PFSK-1 (cell line): ENCODE measurements at regions not wholly inside any gene's neighbourhood (a gene's known extent, or its start where the extent isn't known, plus 50 kb on each side); places are given as distances from the start of the nearest gene placed in this dataset.

Source experiments
- FOXP2 ChIP-seq: optimal IDR thresholded peaks from 2 replicates; pipeline ENCODE3; 2011; ENCODE audit warnings: borderline replicate concordance, control low read depth, inconsistent platforms; ENCODE audit not compliant: insufficient read depth; ENCODE audit errors: extremely low read length, extremely low read depth
- SIN3A ChIP-seq: IDR thresholded peaks from 2 replicates; pipeline ENCODE4 v1.6.1; 2012; ENCODE audit warnings: mild to moderate bottlenecking, low read length, moderate library complexity, borderline replicate concordance; ENCODE audit not compliant: insufficient read depth

DNA sequence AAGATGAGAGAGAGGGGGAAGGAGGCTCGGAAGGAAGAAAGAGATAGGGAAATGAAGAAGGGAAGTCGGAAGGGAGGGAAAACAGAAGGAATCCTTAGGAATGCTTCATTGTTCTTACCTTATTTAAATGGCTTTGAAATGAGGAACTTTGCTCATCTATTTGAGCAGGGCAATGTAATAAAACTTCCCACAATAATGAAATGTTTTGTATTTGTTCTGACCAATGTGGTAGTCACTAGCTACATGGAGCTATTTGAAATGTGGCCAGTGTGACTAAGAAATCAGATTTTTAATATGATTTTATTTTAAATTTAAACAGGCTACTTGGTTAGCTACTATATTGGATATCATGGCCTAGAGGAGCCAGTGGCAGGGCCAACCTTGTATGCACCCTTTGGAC lies 510.6 kb downstream of the HTR7 start:
- TF ChIP-seq FOXP2 = no peak
- no peak for TF ChIP-seq SIN3A
